H9 (cell line): ENCODE measurements at regions not wholly inside any gene's neighbourhood (a gene's known extent, or its start where the extent isn't known, plus 50 kb on each side); places are given as distances from the start of the nearest gene placed in this dataset.

Experiments used
- DNase-seq: peaks from one replicate; pipeline ENCODE4 v3.0.0-alpha.2; 2017
- H2AFZ ChIP-seq: one replicate; pipeline ENCODE4 v1.6.1; 2013; ENCODE audit warnings: mild to moderate bottlenecking, low read length, control low read depth, moderate library complexity
- H2AK5ac ChIP-seq: 2 replicates; pipeline ENCODE4 v1.6.1; 2013; ENCODE audit warnings: low read length, control low read depth, mixed read lengths; ENCODE audit not compliant: insufficient read length
- H2BK120ac ChIP-seq: one replicate; pipeline ENCODE4 v1.6.1; 2013; ENCODE audit warnings: low read depth, mild to moderate bottlenecking, low read length, control low read depth, inconsistent platforms; ENCODE audit not compliant: poor library complexity, severe bottlenecking
- H2BK12ac ChIP-seq: 2 replicates; pipeline ENCODE4 v1.6.1; 2013; ENCODE audit warnings: low read length, control low read depth, mixed read lengths, low read depth; ENCODE audit not compliant: insufficient read length
- H2BK15ac ChIP-seq: 2 replicates; pipeline ENCODE4 v1.6.1; 2013; ENCODE audit warnings: low read depth, low read length, control low read depth
- H2BK20ac ChIP-seq: one replicate; pipeline ENCODE4 v1.6.1; 2013; ENCODE audit warnings: low read depth, mild to moderate bottlenecking, low read length, control low read depth, inconsistent platforms; ENCODE audit not compliant: poor library complexity, severe bottlenecking
- H2BK5ac ChIP-seq: 2 replicates; pipeline ENCODE4 v1.6.1; 2013; ENCODE audit warnings: low read length, control low read depth, mixed read lengths; ENCODE audit not compliant: insufficient read length
- H3K14ac ChIP-seq: 2 replicates; pipeline ENCODE4 v1.6.1; 2013; ENCODE audit warnings: low read length, control low read depth; ENCODE audit not compliant: insufficient read depth
- H3K18ac ChIP-seq: 2 replicates; pipeline ENCODE4 v1.6.1; 2013; ENCODE audit warnings: low read depth, mild to moderate bottlenecking, mixed read lengths, low read length, control low read depth; ENCODE audit not compliant: insufficient read length
- H3K23ac ChIP-seq: 2 replicates; pipeline ENCODE4 v1.6.1; 2013; ENCODE audit warnings: low read length, control low read depth, mixed read lengths, low read depth; ENCODE audit not compliant: insufficient read length
- H3K23me2 ChIP-seq: 2 replicates; pipeline ENCODE4 v1.6.1; 2013; ENCODE audit warnings: low read depth, mild to moderate bottlenecking, mixed read lengths, low read length, control low read depth; ENCODE audit not compliant: insufficient read length, poor library complexity, severe bottlenecking
- H3K27ac ChIP-seq: 2 replicates; pipeline ENCODE4 v1.5.1; 2013; ENCODE audit warnings: low read length, control low read depth, mixed read lengths, low read depth; ENCODE audit not compliant: insufficient read length
- H3K27me3 ChIP-seq: 2 replicates; pipeline ENCODE4 v1.6.1; 2013; ENCODE audit warnings: low read length, control low read depth, inconsistent platforms; ENCODE audit not compliant: insufficient read depth
- H3K4ac ChIP-seq: 2 replicates; pipeline ENCODE4 v1.6.1; 2013; ENCODE audit warnings: low read depth, mild to moderate bottlenecking, control low read depth, inconsistent platforms, low read length, moderate library complexity
- H3K4me1 ChIP-seq: 2 replicates; pipeline ENCODE4 v1.6.1; 2013; ENCODE audit warnings: low read length, control low read depth, inconsistent platforms; ENCODE audit not compliant: insufficient read depth
- H3K4me2 ChIP-seq: 2 replicates; pipeline ENCODE4 v1.6.1; 2013; ENCODE audit warnings: low read length, control low read depth, mixed read lengths; ENCODE audit not compliant: insufficient read length, insufficient read depth
- H3K56ac ChIP-seq: 2 replicates; pipeline ENCODE4 v1.6.1; 2013; ENCODE audit warnings: low read depth, mild to moderate bottlenecking, mixed read lengths, low read length, control low read depth; ENCODE audit not compliant: insufficient read length
- H3K79me1 ChIP-seq: 2 replicates; pipeline ENCODE4 v1.6.1; 2013; ENCODE audit warnings: low read depth, mild to moderate bottlenecking, moderate library complexity, low read length, control low read depth, inconsistent platforms; ENCODE audit not compliant: insufficient read depth, poor library complexity, severe bottlenecking
- H3K79me2 ChIP-seq: 2 replicates; pipeline ENCODE4 v1.6.1; 2013; ENCODE audit warnings: low read length, control low read depth, inconsistent platforms; ENCODE audit not compliant: insufficient read depth
- H3K9ac ChIP-seq: 2 replicates; pipeline ENCODE4 v1.6.1; 2013; ENCODE audit warnings: low read length, control low read depth, mixed read lengths; ENCODE audit not compliant: insufficient read length; ENCODE audit errors: extremely low read depth
- H3K9me3 ChIP-seq: one replicate; pipeline ENCODE4 v1.6.1; 2013; ENCODE audit warnings: low read depth, low read length, inconsistent platforms; ENCODE audit not compliant: control insufficient read depth
- H3T11ph ChIP-seq: one replicate; pipeline ENCODE4 v1.6.1; 2013; ENCODE audit warnings: mild to moderate bottlenecking, low read length, control low read depth, inconsistent platforms
- H4K20me1 ChIP-seq: one replicate; pipeline ENCODE4 v1.6.1; 2013; ENCODE audit not compliant: control insufficient read depth, insufficient read length, insufficient read depth
- H4K5ac ChIP-seq: 2 replicates; pipeline ENCODE4 v1.6.1; 2013; ENCODE audit warnings: low read depth, mild to moderate bottlenecking, mixed read lengths, low read length, control low read depth; ENCODE audit not compliant: insufficient read length
- H4K8ac ChIP-seq: replicated peaks from 2 replicates; pipeline ENCODE4 v1.6.1; 2013; ENCODE audit warnings: low read length, control low read depth, mixed read lengths, low read depth; ENCODE audit not compliant: insufficient read length
- H4K91ac ChIP-seq: 2 replicates; pipeline ENCODE4 v1.6.1; 2013; ENCODE audit warnings: low read depth, mild to moderate bottlenecking, moderate library complexity, mixed read lengths, low read length, control low read depth; ENCODE audit not compliant: insufficient read length
- H3K27ac Mint-ChIP-seq, 3 experiments: 2 replicates in 2 of 3; 3 replicates in 1 of 3; pipeline ENCODE4 v1.8.0; 2020 to 2021; ENCODE audit warnings: mixed read lengths in 3 of 3, mild to moderate bottlenecking in 1 of 3, moderate library complexity in 1 of 3
- H3K27me3 Mint-ChIP-seq: 2 replicates; pipeline ENCODE4 v1.8.0; 2021; ENCODE audit warnings: low read depth, mild to moderate bottlenecking, moderate library complexity, mixed read lengths
- H3K36me3 Mint-ChIP-seq, 3 experiments: 2 replicates in 2 of 3; 3 replicates in 1 of 3; pipeline ENCODE4 v1.8.0; 2020 to 2021; ENCODE audit warnings: low read depth in 3 of 3, mixed read lengths in 3 of 3; ENCODE audit not compliant: insufficient read depth in 1 of 3
- H3K4me1 Mint-ChIP-seq, 2 experiments: 2 replicates each; pipeline ENCODE4 v1.8.0; 2020; ENCODE audit warnings: mixed read lengths in 2 of 2
- H3K4me3 Mint-ChIP-seq, 2 experiments: 2 replicates in 1 of 2; 3 replicates in 1 of 2; pipeline ENCODE4 v1.8.0; 2020 to 2021; ENCODE audit warnings: mild to moderate bottlenecking in 2 of 2, mixed read lengths in 2 of 2, moderate library complexity in 1 of 2
- H3K9me3 Mint-ChIP-seq, 2 experiments: 2 replicates in 1 of 2; 3 replicates in 1 of 2; pipeline ENCODE4 v1.8.0; 2020; ENCODE audit warnings: mild to moderate bottlenecking in 2 of 2, mixed read lengths in 2 of 2, moderate library complexity in 1 of 2
- CTCF ChIP-seq: fragments of 200-600 bp; sonication (generic); conservative IDR thresholded peaks from 3 replicates; pipeline ENCODE4 v1.8.0; 2021; ENCODE audit warnings: antibody characterized with exemption, mild to moderate bottlenecking
- WGBS: extraction: QIAGEN DNeasy Blood & Tissue Kit; methylation state at CpG from one replicate; pipeline ENCODE4 v1.1.7; 2013; ENCODE audit warnings: missing lambda C conversion rate, low lambda C conversion rate, mixed read lengths; ENCODE audit not compliant: insufficient read length; ENCODE audit errors: extremely low coverage; 5-methylcytosine and 5-hydroxymethylcytosine counted together

- Histone ChIP-seq H3K14ac (no peak overlapping the region), H2BK120ac (no peak overlapping the region), H3K4me2 (no peak overlapping the region), H3K4me1 (no peaks in the 10 kb centered on the region), H3K18ac (no peak overlapping the region), H3K9me3 (no peaks in the 10 kb centered on the region), H2BK20ac (no peak overlapping the region), H3K9ac (no peak overlapping the region), H3K27me3 (no peaks in the 10 kb centered on the region), H3K79me2 (no peaks in the 10 kb centered on the region), H2AFZ (no peak overlapping the region), H2BK5ac (no peak overlapping the region), H3K79me1 (no peaks in the 10 kb centered on the region), H3K23me2 (no peaks in the 10 kb centered on the region), H2BK15ac (no peak overlapping the region), H3T11ph (no peak overlapping the region), H4K8ac (no peak overlapping the region), H4K20me1 (no peaks in the 10 kb centered on the region), H3K56ac (no peak overlapping the region), H3K4ac (no peak overlapping the region), H3K27ac (no peak overlapping the region), H2BK12ac (no peak overlapping the region), H3K23ac (no peak overlapping the region), H4K91ac (no peak overlapping the region), H2AK5ac (no peak overlapping the region), H4K5ac (no peak overlapping the region)
- no peaks in the 10 kb centered on the region for H3K4me1 Mint-ChIP-seq
- H3K27me3 Mint-ChIP-seq, result no peaks in the 10 kb centered on the region; the same call in 1 of the 2 replicates
- H3K36me3 Mint-ChIP-seq, result no peaks in the 10 kb centered on the region
- H3K9me3 Mint-ChIP-seq, result 0 out of 5 replicates have a peak, but pooled peaks cover 2 to 3% of the 10 kb centered on the region in 2 experiments
- no peak overlapping the region for H3K4me3 Mint-ChIP-seq
- WGBS, result no CpG with 5 or more reads among the region's 7 CpGs
- no peak for TF ChIP-seq CTCF
- DNase-seq, result no peak
- no peak overlapping the region for H3K27ac Mint-ChIP-seq
Observed at GRCh38 chr16:6510261-6510660, 822.4 kb upstream of the RBFOX1 start.
